ENCODE measurements at regions not wholly inside any gene's neighbourhood (a gene's known extent, or its start where the extent isn't known, plus 50 kb on each side); places are given as distances from the start of the nearest gene placed in this dataset.

GRCh38 chr1:240008298-240008697, 83.4 kb upstream of the FMN2 start:
- Histone ChIP-seq H3K36me3 (ENCODE audit: insufficient read depth, low read length) (no peaks in the 10 kb centered on the region), H3K4me3 (ENCODE audit: low read length) (no peak overlapping the region), H3K27me3 (ENCODE audit: control insufficient read depth in 1 of 2, insufficient read depth in 2 of 2, low read length in 2 of 2) (no peaks in the 10 kb centered on the region), H3K9me3 (ENCODE audit: control insufficient read depth in 1 of 2, insufficient read depth in 1 of 2, low read length in 2 of 2) (peaks cover 0 to 10% of the 10 kb centered on the region in 2 experiments), H3K27ac (ENCODE audit: low read depth in 1 of 2, low read length in 2 of 2) (no peak overlapping the region), H3K4me1 (ENCODE audit: insufficient read depth, low read length) (no peaks in the 10 kb centered on the region)
- Mint-ChIP-seq H3K27ac (no peak overlapping the region), H3K27me3 (peaks cover 7% of the 10 kb centered on the region), H3K4me3 (no peak overlapping the region), H3K36me3 (ENCODE audit: low read depth) (no peaks in the 10 kb centered on the region), H3K9me3 (peaks cover 10% of the 10 kb centered on the region), H3K4me1 (ENCODE audit: low read depth) (no peaks in the 10 kb centered on the region)
- TF ChIP-seq CTCF (IDR thresholded peaks at IDR 0.05) = no peak
- POLR2A ChIA-PET = no interaction called here
- ATAC-seq (ENCODE audit: poor library complexity) = no peak
- no peak for DNase-seq
- CTCF ChIA-PET = no interaction called here
- intact Hi-C loops (cut with DNase I, micrococcal nuclease) = no loop called here

- no peaks in the 10 kb centered on the region for H3K4me1 Mint-ChIP-seq (ENCODE audit: low read depth)
- ChIA-PET POLR2A (no interaction called here), CTCF (interaction anchor here (0.5 to 1.1 kb wide), 2 partner anchors 10 to 16 kb away, joined by 3 read pairs; no protein-coding TSS in a partner anchor)
- H3K27me3 ChIP-seq (ENCODE audit: control insufficient read depth in 1 of 2, insufficient read depth in 2 of 2, low read length in 2 of 2) = no peaks in the 10 kb centered on the region
- no peak for TF ChIP-seq CTCF (IDR thresholded peaks at IDR 0.05)
- H3K36me3 ChIP-seq (ENCODE audit: insufficient read depth, low read length) = no peaks in the 10 kb centered on the region
- no peaks in the 10 kb centered on the region for H3K36me3 Mint-ChIP-seq (ENCODE audit: low read depth)
- H3K4me3 ChIP-seq (ENCODE audit: low read length) = no peak overlapping the region
- ATAC-seq (ENCODE audit: poor library complexity) = no peak
- intact Hi-C loops (cut with DNase I, micrococcal nuclease) = no loop called here
- no peak for DNase-seq
- H3K27ac Mint-ChIP-seq = no peak overlapping the region
- peaks cover 13% of the 10 kb centered on the region for H3K9me3 Mint-ChIP-seq
- no peaks in the 10 kb centered on the region for H3K27me3 Mint-ChIP-seq
- H3K27ac ChIP-seq (ENCODE audit: low read depth in 1 of 2, low read length in 2 of 2) = no peak overlapping the region
- no peak overlapping the region for H3K4me3 Mint-ChIP-seq
- no peaks in the 10 kb centered on the region for H3K4me1 ChIP-seq (ENCODE audit: insufficient read depth, low read length)
- H3K9me3 ChIP-seq (ENCODE audit: control insufficient read depth in 1 of 2, insufficient read depth in 1 of 2, low read length in 2 of 2) = peaks cover 11 to 12% of the 10 kb centered on the region in 2 experiments
These were observed 77.6 kb upstream of the FMN2 start for GRCh38 chr1:240014051-240014450.

GRCh38 chr1:240018617-240019016, 73.1 kb upstream of the FMN2 start:
- no peak for TF ChIP-seq CTCF (IDR thresholded peaks at IDR 0.05)
- ChIA-PET CTCF (no interaction called here), POLR2A (no interaction called here)
- intact Hi-C loops (cut with DNase I, micrococcal nuclease) = no loop called here
- Histone ChIP-seq H3K27me3 (ENCODE audit: control insufficient read depth in 1 of 2, insufficient read depth in 2 of 2, low read length in 2 of 2) (peaks cover 0 to 2% of the 10 kb centered on the region in 2 experiments), H3K36me3 (ENCODE audit: insufficient read depth, low read length) (no peaks in the 10 kb centered on the region), H3K4me3 (ENCODE audit: low read length) (no peak overlapping the region), H3K9me3 (ENCODE audit: control insufficient read depth in 1 of 2, insufficient read depth in 1 of 2, low read length in 2 of 2) (peaks cover 4 to 11% of the 10 kb centered on the region in 2 experiments), H3K4me1 (ENCODE audit: insufficient read depth, low read length) (no peaks in the 10 kb centered on the region), H3K27ac (ENCODE audit: low read depth in 1 of 2, low read length in 2 of 2) (no peak overlapping the region)
- no peaks in the 10 kb centered on the region for H3K4me1 Mint-ChIP-seq (ENCODE audit: low read depth)
- H3K27me3 Mint-ChIP-seq = peaks cover 4% of the 10 kb centered on the region
- no peaks in the 10 kb centered on the region for H3K36me3 Mint-ChIP-seq (ENCODE audit: low read depth)
- no peak overlapping the region for H3K4me3 Mint-ChIP-seq
- DNase-seq (no peak), ATAC-seq (ENCODE audit: poor library complexity) (no peak)
- peaks cover 10% of the 10 kb centered on the region for H3K9me3 Mint-ChIP-seq
- H3K27ac Mint-ChIP-seq = no peak overlapping the region

All from CD4-positive, alpha-beta T cell (primary cell).